ENCODE measurements at regions not wholly inside any gene's neighbourhood (a gene's known extent, or its start where the extent isn't known, plus 50 kb on each side); places are given as distances from the start of the nearest gene placed in this dataset.

- ATAC-seq (ENCODE audit: low read depth) (no peak), DNase-seq (ENCODE audit: low spot score in 2 of 2) (no peak)
- peaks cover 24% of the 10 kb centered on the region for H3K4me1 Mint-ChIP-seq
- H3K27me3 Mint-ChIP-seq = no peaks in the 10 kb centered on the region
- H3K4me3 Mint-ChIP-seq = no peak overlapping the region
- H3K27ac Mint-ChIP-seq = peak overlapping the region; percentile 99
- peaks cover 5% of the 10 kb centered on the region for H3K9me3 Mint-ChIP-seq
- H3K36me3 Mint-ChIP-seq = peaks cover 6% of the 10 kb centered on the region
Measured at GRCh38 chr13:31968473-31968872, 63.1 kb upstream of the FRY start.

GRCh38 chr13:31970231-31970930, 61.2 kb upstream of the FRY start:
- H3K27ac Mint-ChIP-seq = no peak overlapping the region
- peaks cover 24% of the 10 kb centered on the region for H3K4me1 Mint-ChIP-seq
- DNase-seq (ENCODE audit: low spot score in 2 of 2) = no peak
- H3K27me3 Mint-ChIP-seq = no peaks in the 10 kb centered on the region
- ATAC-seq (ENCODE audit: low read depth) = no peak
- H3K36me3 Mint-ChIP-seq = peaks cover 6% of the 10 kb centered on the region
- H3K9me3 Mint-ChIP-seq = peaks cover 5% of the 10 kb centered on the region
- no peak overlapping the region for H3K4me3 Mint-ChIP-seq

GRCh38 chr13:31972453-31972852, 59.1 kb upstream of the FRY start:
- Mint-ChIP-seq H3K9me3 (peaks cover 1% of the 10 kb centered on the region), H3K27me3 (no peaks in the 10 kb centered on the region), H3K36me3 (peaks cover 2% of the 10 kb centered on the region), H3K4me1 (peaks cover 14% of the 10 kb centered on the region), H3K27ac (peak overlapping the region; percentile 0), H3K4me3 (no peak overlapping the region)
- DNase-seq (ENCODE audit: low spot score in 2 of 2) (no peak), ATAC-seq (ENCODE audit: low read depth) (no peak)

GRCh38 chr13:31978021-31978420, 53.6 kb upstream of the FRY start:
- Mint-ChIP-seq H3K4me3 (no peak overlapping the region), H3K36me3 (no peaks in the 10 kb centered on the region), H3K9me3 (no peaks in the 10 kb centered on the region), H3K27me3 (no peaks in the 10 kb centered on the region), H3K4me1 (peaks cover 3% of the 10 kb centered on the region), H3K27ac (no peak overlapping the region)
- DNase-seq (ENCODE audit: low spot score in 2 of 2) (no peak), ATAC-seq (ENCODE audit: low read depth) (no peak)

- ATAC-seq (ENCODE audit: low read depth) = no peak
- H3K27ac Mint-ChIP-seq = no peak overlapping the region
- no peaks in the 10 kb centered on the region for H3K27me3 Mint-ChIP-seq
- DNase-seq (ENCODE audit: low spot score in 2 of 2) = no peak
- H3K4me1 Mint-ChIP-seq = no peaks in the 10 kb centered on the region
- no peaks in the 10 kb centered on the region for H3K9me3 Mint-ChIP-seq
- H3K4me3 Mint-ChIP-seq = no peak overlapping the region
- H3K36me3 Mint-ChIP-seq = no peaks in the 10 kb centered on the region
Measured at GRCh38 chr13:31980830-31981229, 50.7 kb upstream of the FRY start.
